ENCODE measurements at regions not wholly inside any gene's neighbourhood (a gene's known extent, or its start where the extent isn't known, plus 50 kb on each side); places are given as distances from the start of the nearest gene placed in this dataset.

DNA sequence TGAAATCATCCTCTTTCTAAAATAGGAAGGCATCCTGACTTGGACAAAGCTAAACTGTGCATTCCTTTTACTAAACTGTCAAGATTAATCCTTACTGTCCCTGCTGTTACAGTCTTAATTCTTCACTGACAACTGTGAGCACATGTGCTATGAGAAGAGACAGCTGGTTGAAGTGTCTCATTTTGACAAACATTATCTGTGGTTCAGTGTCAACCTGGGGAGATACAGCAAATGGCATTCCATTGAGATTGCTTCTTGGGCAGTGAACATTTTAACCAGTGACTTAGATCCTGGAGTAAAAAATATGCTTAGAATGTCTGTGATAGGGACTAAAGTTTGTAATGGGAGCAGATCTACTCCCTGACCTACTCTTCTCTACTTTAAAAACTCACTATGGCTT, 552.6 kb upstream of the ATP2B1 start:
- H3K27ac ChIP-seq, result no peak overlapping the region
- H3K27me3 ChIP-seq, result no peaks in the 10 kb centered on the region
- no peaks in the 10 kb centered on the region for H3K9me3 ChIP-seq
- H3K36me3 ChIP-seq, result no peaks in the 10 kb centered on the region
- intact Hi-C loops (cut with DNase I), result no loop called here
- no peaks in the 10 kb centered on the region for H3K4me1 ChIP-seq
- no peak for DNase-seq
- H3K4me3 ChIP-seq (replicated peaks in 1 of 3), result no peak overlapping the region
- TF ChIP-seq POLR2A (IDR thresholded peaks at IDR 0.05), result no peak
- TF ChIP-seq, protein P1, sequence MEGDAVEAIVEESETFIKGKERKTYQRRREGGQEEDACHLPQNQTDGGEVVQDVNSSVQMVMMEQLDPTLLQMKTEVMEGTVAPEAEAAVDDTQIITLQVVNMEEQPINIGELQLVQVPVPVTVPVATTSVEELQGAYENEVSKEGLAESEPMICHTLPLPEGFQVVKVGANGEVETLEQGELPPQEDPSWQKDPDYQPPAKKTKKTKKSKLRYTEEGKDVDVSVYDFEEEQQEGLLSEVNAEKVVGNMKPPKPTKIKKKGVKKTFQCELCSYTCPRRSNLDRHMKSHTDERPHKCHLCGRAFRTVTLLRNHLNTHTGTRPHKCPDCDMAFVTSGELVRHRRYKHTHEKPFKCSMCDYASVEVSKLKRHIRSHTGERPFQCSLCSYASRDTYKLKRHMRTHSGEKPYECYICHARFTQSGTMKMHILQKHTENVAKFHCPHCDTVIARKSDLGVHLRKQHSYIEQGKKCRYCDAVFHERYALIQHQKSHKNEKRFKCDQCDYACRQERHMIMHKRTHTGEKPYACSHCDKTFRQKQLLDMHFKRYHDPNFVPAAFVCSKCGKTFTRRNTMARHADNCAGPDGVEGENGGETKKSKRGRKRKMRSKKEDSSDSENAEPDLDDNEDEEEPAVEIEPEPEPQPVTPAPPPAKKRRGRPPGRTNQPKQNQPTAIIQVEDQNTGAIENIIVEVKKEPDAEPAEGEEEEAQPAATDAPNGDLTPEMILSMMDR (IDR thresholded peaks at IDR 0.05), result no peak

DNA sequence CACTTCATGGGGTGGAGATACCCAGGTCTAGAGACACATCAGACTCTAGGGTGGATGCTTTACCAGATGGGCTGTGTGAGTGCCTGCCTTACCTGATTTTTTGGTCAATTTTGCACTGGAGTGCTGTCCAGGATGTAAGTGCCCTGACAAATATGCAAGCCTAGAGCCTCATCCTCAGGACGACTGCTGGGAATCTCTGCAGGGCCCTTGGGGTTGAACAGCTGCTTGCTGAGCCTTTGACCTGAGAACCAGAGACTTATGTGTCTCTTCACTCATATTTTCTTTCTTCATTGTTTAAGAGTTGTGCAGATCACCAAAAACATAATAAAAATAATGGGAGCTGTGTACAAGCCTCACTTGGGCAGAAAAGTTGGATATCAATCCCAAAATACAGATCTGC, 551.5 kb upstream of the ATP2B1 start:
- intact Hi-C loops (cut with DNase I), result no loop called here
- H3K4me3 ChIP-seq (replicated peaks in 1 of 3), result no peak overlapping the region
- no peaks in the 10 kb centered on the region for H3K9me3 ChIP-seq
- H3K27me3 ChIP-seq, result no peaks in the 10 kb centered on the region
- DNase-seq, result no peak
- no peak overlapping the region for H3K27ac ChIP-seq
- no peaks in the 10 kb centered on the region for H3K36me3 ChIP-seq
- WGBS, 2 donors, result 50 to 93% methylated on average over 1 of the region's 1 CpG
- TF ChIP-seq, protein P1 (IDR thresholded peaks at IDR 0.05), result no peak
- no peak for TF ChIP-seq POLR2A (IDR thresholded peaks at IDR 0.05)
- H3K4me1 ChIP-seq, result no peaks in the 10 kb centered on the region

DNA sequence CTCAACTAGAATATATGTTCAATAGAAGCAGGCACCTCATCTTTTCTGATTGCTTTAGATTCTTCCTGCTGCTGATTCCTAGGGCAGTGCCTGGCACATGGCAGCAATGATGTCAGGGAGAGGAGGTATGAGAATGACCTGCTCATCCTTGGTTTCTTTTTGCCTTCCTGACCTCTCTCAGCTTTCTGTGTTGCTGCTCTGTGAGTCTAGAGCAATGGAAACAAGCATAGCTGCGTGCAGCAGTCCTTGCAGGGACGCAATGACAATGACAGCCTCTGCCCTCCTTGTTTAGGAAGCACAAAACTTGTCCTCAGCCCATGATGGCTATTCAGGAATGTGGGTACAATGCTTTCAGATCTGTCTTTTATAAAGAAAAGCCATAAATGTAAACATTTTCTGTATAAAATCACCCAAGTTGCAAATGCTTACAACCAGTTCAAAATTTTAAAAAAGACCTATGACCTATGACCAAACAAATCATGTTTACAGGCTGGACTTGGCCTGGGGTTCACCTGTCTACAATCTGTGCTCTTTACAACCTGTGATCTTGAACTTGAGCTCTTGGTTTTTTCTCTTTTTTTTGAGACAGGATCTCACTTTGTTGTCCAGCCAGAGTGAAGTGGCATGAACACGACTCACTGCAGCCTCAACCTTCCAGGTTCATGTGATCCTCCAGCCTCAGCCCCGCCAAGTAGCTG, 549.4 kb upstream of the ATP2B1 start:
- H3K27ac ChIP-seq, result no peak overlapping the region
- no peak overlapping the region for H3K4me3 ChIP-seq (replicated peaks in 1 of 3)
- H3K27me3 ChIP-seq, result no peaks in the 10 kb centered on the region
- H3K9me3 ChIP-seq, result no peaks in the 10 kb centered on the region
- TF ChIP-seq, protein P1 (IDR thresholded peaks at IDR 0.05), result no peak
- TF ChIP-seq POLR2A (IDR thresholded peaks at IDR 0.05), result no peak
- 92 to 94% methylated on average over 4 of the region's 4 CpGs for WGBS, 2 donors
- intact Hi-C loops (cut with DNase I), result no loop called here
- H3K4me1 ChIP-seq, result peaks cover 0 to 4% of the 10 kb centered on the region in 2 donors
- DNase-seq, result no peak
- H3K36me3 ChIP-seq, result no peaks in the 10 kb centered on the region

DNA sequence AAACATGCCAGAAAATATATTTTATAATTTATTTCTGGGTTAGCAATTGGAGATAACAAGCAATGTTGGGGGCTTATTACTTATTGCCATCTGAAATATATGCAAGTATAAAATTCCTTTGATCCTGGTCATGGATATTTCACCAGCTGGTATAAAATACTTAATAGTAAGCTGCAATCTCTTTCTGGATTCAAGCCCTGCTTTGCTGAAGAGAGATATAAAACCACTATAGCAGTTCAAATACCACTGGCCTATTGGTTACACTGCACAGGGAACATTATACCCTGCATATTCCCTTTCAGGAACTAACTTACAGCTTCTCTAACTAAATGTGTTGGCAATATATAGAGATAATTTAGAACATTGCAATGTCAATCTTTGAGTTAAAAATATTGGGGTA, 546.2 kb upstream of the ATP2B1 start:
- Histone ChIP-seq H3K27ac (no peak overlapping the region), H3K4me3 (replicated peaks in 1 of 3) (no peak overlapping the region), H3K27me3 (no peaks in the 10 kb centered on the region), H3K9me3 (no peaks in the 10 kb centered on the region), H3K36me3 (no peaks in the 10 kb centered on the region), H3K4me1 (peaks cover 8 to 15% of the 10 kb centered on the region in 2 donors)
- intact Hi-C loops (cut with DNase I), result no loop called here
- no peak for DNase-seq
- no peak for TF ChIP-seq POLR2A (IDR thresholded peaks at IDR 0.05)
- TF ChIP-seq, protein P1 (IDR thresholded peaks at IDR 0.05), result no peak

DNA sequence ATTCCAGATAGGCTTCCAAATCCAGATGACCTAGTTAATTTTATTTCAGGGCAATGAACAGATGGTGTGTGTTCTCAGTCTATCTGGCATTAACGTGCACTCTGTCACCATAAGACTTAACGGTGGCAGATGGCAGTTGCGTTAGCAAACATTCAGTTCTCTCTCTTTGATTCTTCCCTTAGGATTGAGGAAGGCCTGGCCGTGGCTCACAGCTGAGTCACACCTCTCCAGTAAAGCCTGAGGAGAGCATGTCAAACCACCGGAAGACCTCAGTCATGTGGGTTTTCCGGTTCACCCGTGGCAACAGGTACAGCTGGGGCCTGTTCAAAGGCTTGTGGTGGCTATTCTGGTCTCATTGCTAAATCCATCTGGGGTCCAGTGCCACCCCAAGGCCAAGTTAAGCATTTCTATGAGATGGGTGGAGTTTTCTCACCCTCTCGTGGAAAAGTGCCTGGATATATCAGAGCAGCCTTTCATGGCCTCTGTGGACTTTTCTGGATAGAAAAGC, 545.1 kb upstream of the ATP2B1 start:
- TF ChIP-seq, protein P1 (IDR thresholded peaks at IDR 0.05), result no peak
- TF ChIP-seq POLR2A (IDR thresholded peaks at IDR 0.05), result no peak
- Histone ChIP-seq H3K4me1 (peaks cover 8 to 15% of the 10 kb centered on the region in 2 donors), H3K4me3 (replicated peaks in 1 of 3) (no peak overlapping the region), H3K36me3 (no peaks in the 10 kb centered on the region), H3K27ac (no peak overlapping the region), H3K9me3 (no peaks in the 10 kb centered on the region), H3K27me3 (no peaks in the 10 kb centered on the region)
- intact Hi-C loops (cut with DNase I), result no loop called here
- peak; percentile 3 to 11 for DNase-seq
- 70 to 87% methylated on average over 6 to 8 of the region's 8 CpGs for WGBS, 2 donors

All from thyroid gland (tissue), 4 donors.